Jurkat, Clone E6-1 (cell line): ENCODE measurements at regions not wholly inside any gene's neighbourhood (a gene's known extent, or its start where the extent isn't known, plus 50 kb on each side); places are given as distances from the start of the nearest gene placed in this dataset.

Source experiments
- DNase-seq: peaks from one replicate; pipeline ENCODE4 v3.0.0-alpha.2; 2011; ENCODE audit warnings: low read depth, low spot score
- H3K4me3 ChIP-seq: 2 replicates; pipeline ENCODE4 v1.5.1; 2011; ENCODE audit warnings: mild to moderate bottlenecking, low read length, control low read depth, moderate library complexity

DNA sequence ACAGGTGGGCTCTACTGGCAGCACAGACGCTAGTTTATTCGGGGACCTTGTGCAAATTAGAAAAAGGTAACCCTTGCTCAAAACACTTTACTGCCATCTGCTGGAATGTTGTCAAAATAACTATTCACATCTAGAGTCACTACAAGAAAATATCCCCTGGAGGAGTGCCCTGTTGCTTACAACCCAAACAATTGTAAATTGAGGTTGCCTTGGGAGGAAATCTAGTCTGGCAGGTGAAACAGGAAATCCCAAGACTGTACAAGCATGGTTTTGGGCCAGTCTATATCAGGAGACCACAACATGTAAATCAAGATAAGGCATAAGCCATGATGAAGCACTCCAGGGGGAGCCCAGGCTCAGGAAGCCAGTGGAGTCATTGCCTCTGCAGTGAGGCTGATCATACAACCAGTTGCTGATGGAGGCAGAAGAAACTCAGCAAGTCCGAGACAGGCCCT, 136.8 kb upstream of the ACP3 start:
- DNase-seq = peak; percentile 57

DNA sequence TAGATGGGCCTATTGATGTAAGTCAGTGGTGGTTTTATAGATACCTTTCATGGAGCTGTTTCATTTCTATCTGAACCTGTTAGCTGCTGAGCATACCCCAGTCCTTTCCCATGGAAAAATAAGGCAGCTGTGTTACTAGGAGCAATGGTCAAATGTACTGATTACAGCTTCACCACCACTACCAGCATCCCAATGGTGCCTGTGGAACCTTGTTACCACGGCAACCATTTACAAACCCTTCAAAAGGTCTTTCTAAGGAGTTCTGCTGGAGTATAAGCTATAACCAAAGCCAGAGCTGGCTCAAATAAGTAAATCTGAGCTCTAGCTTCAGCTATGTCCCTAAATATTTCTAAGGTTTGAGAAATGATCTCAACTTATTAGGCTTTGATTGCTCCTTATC, 133.4 kb upstream of the ACP3 start:
- H3K4me3 ChIP-seq = no peak overlapping the region
- DNase-seq = no peak

More for the DNA sequence above, 136.8 kb upstream of the ACP3 start:
- no peak overlapping the region for H3K4me3 ChIP-seq

DNA sequence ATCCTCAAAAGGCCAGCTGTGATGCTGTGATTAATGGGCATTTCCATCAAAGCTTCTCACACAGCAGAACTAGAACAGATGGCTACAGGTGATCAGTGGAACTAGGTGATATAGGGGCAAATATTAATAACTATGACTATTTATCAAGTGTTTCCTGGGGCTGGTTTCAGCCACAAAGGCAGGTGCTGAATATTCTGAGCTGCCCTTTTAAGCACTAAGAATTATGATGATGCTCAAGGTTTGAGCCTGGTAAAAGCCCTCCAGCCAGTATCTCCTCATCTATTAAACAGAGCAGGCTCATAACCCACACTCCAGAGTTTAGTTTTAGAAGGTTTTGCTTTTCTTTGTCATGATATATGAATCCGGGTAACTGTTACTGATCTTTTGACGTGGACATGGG, 129.5 kb upstream of the ACP3 start:
- no peak for DNase-seq
- H3K4me3 ChIP-seq = no peak overlapping the region

DNA sequence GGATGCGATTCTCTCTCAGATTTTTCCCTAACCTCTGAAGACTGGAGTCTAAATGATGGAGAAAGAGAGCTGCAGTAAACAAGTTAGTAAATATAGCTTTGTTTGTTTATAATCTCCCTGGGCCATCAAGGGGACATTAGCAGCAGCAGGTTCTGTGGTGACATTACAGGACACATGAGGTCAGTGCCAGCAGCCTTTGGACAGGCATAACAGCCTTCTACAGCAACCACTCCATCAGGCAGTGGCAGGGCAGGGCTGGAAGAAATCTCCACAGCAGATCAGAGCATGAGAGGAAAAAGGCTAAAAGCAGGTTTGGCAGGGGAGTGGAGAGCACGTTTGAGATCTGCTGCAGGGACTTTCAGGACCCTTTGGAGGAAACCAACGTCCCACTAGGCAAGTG, 127.6 kb upstream of the ACP3 start:
- H3K4me3 ChIP-seq = no peak overlapping the region
- DNase-seq = no peak

DNA sequence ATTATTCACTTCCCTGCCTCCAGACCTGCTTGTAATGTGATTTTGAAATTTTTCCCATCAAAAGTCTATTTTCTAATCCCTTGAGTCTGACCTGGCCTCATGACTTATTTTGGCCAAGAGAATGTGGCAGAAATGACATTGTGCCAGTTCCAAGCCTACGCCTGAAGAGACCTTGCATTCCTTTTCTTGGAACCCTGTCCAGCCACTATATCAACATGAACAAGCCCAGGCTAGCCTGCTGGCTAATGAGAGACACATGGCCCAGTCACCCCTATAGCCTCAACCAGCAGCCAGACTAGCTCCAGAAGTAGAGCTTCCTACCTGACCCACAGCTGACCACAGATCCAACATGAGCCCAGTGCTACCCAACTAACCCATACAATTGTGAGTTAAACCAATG, 121.1 kb upstream of the ACP3 start:
- DNase-seq = no peak
- no peak overlapping the region for H3K4me3 ChIP-seq

DNA sequence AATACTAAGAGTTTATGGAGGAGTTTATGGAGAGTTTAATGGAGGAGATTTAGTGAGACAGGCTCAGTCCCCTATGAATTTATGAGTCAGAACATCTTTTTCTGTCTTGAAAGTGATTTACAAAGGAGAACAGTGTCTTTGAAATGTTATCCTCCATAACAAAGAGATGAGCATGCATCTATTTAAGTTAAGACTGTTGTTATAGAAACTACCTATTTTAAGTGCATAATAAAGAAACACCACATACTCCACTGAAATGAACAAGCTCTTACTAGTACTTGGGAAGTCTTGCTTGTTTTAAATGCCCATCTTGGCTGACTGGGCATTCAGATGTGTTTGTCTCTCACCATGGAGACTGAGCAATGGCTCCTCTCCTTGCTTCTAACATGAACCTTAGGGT, 118.7 kb upstream of the ACP3 start:
- H3K4me3 ChIP-seq = no peak overlapping the region
- no peak for DNase-seq

DNA sequence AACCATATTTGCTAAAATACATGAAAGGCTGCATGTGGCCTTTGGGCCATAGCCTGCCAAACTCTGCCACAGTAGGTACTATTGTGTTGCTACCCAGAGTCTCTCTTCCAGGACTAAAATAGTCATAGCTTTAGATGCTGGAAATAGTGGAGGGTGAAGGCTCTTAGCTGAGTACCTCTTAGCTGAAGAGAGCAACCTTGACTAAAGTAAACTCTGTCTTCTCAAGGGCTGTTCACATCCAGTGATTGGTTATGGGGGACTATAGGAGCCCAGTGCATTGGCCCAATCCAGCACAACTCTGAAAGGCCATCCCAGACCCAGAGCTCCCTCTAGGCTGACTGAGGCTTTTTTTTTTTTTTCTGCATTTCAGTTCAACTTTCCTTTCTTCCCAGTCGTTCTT, 117.8 kb upstream of the ACP3 start:
- no peak for DNase-seq
- H3K4me3 ChIP-seq = no peak overlapping the region

DNA sequence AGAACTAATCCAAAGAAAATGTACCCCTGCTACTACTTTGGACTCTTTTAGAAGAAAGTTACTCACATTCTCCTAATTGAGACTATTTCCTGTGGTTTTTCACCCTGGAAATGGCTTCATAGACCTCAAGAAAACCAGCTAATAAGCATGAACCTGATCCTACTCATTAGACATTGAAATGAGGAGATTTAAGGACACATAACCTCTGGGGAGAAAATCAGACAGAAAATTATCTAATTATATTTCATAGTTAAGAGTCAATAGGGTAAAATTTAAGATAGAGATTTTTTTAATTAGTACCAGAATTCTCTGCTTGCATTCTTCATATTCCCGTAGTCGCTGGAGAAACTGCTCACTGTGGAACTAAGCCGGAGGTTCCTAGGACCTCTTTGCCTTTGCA, 114.6 kb upstream of the ACP3 start:
- DNase-seq = no peak

DNA sequence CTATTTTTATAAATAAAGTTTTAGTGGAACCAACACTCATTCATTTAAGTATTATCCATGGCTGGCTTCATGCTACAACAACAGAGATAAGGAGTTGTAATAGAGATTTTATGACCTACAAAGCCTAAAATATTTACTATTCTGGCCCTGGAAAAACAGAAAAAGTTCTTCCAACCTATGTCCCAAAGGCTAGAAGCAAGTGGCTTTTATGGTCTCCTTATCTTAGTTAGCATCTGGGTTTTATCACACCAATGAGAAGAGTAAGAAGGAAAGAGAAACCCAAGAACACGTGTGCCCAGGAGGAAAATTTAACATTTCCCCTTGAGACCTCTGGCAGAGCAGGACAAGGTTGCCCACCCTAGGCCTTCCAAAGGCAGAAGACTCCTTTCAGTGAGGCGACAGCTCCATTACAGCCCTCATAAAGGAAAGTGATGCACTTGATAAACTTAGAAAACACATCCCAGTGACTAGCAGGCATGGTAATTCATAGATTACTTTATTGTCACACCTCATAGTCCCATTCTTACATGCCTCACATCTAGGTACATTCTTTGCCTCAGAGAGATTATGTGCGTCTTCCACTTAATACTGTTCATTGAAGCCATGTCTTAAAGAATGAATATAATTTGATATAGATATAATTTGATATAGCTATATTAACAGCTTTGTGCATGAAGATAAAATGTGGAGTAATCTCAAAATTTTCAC, 113.2 kb upstream of the ACP3 start:
- no peak for DNase-seq
- no peak overlapping the region for H3K4me3 ChIP-seq

More for the DNA sequence above, 114.6 kb upstream of the ACP3 start:
- H3K4me3 ChIP-seq = no peak overlapping the region

DNA sequence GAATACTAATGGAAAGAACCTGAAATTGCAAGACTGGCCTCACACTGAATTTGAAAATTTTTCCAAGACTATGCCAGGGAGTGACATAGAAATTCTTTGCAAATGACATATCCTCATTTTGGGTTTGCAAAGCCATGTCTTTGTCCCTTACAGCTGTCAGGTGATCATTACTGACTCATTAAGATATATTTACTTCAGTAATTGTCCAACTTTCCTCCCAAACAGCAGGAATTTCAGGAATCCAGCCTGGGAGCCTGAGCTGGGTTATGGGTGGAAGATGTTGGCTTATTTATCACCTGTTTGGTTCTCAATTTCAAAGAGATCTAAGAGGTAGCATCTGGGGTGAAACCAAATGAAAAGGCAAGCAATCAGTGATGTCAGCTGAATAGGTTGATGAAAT, 111.6 kb upstream of the ACP3 start:
- DNase-seq = no peak

DNA sequence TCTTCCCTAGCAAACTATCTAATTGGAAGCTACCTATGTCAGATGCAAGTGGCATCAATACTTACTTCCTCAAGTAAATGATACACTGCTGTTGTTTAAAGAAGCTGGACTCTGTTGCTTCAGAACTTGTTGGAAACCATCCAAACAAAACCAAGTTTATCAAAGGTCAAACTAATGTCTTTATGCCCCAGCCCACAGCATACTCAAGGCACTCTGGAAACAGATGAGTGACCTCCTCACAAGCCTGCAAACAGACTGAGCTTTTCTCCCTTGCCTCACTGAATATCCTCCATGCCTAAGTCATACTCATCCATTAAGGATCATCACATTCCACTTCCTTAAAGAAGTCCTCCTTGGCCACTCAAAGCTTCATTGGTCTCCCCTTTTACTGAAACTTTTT, 107.4 kb upstream of the ACP3 start:
- H3K4me3 ChIP-seq = no peak overlapping the region
- no peak for DNase-seq

More for the DNA sequence above, 111.6 kb upstream of the ACP3 start:
- no peak overlapping the region for H3K4me3 ChIP-seq

DNA sequence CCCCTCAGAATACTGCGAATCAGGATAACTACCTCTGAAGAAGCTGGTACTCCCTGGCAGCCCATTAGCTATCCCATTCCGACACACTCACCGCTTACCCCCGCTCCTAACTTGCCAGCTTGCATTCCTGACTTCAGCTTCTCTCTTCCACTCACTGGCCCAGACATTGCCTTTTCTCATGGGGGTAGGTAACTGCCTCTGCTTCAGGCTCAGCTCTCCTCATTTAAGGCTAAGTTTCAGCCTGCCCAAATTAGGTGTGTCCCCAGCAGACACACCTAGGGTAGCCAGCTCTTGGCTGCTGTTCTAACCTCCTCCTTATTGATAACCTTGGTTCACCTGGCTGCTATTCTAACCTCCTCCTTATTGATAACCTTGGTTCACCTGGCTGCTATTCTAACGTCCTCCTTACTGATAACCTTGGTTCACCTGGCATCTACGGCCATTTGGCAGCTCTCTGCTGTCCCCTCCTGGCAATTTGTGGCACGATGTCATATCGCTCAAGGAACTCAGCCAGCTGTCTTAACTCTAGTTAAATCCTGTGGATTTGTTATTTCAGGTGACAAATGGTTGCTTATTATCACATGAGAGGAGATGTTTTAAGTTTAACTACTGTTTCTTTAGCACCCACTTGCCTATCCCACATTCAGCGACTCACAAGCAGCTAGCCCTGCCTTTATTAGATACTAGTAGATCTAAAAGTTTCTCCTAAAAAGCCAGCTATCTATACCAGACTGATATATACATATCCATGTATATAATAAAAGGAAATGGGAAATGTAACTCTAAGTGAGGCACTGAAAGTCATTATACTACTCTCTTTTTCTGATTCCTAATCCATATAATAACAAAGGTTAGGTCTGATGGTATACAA, 106.5 kb upstream of the ACP3 start:
- no peak for DNase-seq
- H3K4me3 ChIP-seq = no peak overlapping the region

DNA sequence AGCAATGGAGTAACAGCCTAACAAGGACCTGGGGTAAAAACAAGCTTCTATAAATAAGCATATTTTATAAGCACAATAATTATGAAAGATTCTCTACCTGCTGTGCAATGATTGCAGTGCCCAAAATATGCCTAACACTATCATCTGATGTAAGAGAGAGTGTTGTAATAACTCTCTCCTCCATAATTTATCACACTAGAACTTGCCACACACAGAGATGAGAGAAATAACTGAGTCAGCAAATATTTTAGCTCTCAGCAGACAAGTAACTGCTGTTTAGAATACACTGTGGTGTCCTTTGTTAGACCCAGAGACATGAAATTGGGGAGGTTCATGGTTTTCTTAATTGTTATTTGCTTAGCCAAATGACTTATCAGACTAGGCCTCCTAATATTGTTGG, 105.3 kb upstream of the ACP3 start:
- no peak overlapping the region for H3K4me3 ChIP-seq
- DNase-seq = no peak

DNA sequence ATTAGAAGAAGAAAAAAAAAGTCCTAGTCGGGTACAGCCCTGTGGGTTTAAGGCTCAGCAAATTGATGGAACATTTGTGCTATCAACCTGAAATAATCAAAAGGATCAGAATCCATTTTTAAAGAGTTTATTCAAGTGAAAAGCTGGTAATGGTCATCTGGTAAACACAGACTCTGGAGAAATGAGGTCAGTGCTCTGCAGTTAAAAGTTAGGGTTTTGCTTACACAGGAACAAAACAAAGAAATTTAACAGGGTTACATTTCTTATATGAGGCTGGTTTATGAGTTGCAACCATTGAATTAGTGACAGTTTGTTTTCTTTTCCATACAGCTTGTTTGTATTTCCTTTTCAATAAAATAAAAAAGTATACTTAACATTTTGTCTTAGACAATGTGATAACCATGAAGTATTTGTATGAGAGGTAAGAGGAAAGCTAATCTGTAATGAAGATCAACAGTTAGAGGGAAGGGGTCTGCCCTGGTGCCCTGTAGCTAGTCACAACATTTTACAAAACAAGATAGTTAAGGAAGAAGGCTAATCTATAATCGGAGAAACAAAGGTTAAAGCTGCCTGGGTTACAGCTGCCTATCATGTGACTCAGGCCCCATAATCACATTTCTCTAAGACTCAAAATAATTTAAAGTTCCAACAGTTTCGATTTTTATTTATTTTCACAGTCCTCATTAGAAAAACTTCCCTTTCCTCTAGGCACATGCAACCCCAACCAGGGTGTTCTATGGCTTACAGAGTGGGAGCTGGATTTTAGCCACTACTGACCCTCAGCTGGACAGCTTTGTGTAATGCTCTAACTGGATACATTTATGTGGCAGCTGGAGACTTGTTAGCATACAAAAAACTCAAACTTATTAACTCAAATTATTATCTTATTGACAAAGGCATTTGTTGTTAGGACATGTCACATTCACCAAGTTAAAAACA, 98.1 kb upstream of the ACP3 start:
- DNase-seq = no peak
- no peak overlapping the region for H3K4me3 ChIP-seq

DNA sequence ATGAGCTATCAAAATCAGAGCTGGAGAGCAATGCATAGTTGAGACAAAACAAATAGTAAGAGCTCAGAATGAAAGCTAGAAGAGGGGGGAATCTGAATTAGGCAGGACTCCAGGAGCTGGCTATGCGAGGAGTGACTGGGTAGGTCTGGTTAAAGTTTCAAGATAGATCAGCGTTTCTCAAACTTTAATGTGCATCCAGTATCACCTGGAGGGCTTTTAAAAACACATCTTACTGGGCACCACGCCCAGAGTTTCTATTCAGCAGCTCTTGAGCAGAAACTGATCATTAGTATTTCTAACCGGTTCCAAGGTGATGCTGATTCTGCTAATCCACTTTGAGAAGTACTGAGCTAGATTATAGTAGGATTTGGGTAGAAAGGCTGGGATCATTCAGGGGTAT, 96.2 kb upstream of the ACP3 start:
- H3K4me3 ChIP-seq = no peak overlapping the region
- no peak for DNase-seq

DNA sequence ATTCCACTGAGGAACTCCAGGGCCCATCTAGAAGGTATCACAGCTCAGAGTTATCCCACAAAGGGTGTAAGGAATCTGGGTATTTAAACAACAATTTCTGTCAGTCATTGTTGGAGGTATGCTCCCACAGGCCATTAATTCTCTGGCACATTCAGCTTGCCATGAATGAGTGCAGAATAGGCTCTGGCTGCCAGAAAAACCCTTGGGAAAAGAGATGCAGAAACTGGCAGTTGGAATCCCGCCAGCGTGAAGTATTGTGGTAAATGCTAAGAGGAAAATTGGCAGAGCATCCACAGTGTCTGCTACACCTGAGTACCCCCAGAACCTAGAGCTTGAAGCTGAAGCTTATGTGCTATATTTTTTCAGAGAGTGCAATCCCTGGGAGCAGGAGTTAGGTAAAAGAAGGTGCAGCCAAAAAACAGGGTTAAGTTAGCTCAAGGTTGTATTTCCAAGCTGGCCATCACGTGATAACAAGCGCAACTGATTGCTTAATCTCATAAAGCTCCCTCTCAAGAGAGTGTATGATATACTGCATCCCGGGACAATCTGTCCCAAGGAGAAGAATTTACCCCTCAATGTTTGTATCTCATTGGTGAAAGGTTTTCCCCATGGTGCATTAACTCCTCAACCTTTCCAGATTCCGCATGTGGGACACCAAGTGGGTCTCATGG, 94.2 kb upstream of the ACP3 start:
- no peak overlapping the region for H3K4me3 ChIP-seq
- DNase-seq = no peak

DNA sequence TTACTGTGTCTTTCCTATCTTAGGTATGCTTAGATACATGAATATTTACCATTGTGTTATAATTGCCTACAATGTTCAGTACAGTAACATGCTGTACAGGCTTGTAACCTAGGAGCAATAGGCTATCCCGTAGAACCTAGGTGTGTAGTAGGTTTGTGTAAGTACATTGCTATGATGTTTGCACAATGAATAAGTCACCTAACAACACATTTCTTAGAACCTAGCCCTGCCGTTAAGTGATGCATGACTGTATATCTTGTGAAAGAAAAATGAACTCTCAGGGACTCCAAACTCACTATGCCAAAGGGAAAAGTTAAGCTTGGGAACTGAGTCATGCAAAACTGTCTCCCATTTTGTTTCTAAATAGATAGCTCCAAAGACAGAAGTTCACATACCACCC, 91.5 kb upstream of the ACP3 start:
- DNase-seq = no peak
- no peak overlapping the region for H3K4me3 ChIP-seq

DNA sequence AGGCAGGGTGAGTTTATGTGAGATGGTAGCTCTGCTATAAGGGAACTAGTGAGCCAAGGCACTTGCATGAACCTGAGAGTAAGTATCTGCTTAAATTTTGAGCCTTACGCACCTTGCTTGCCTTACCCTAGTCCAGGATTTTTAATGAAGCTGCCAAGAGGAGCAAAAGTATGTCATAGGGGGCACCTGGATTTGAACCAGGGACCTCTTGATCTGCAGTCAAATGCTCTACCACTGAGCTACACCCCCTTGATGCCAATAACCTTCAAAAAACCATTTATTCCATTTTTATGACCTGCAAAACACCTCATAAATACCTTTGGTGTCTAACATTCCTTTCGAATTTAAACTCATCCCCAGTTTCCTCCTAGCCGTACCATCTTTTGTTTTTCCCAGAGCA, 88.3 kb upstream of the ACP3 start:
- DNase-seq = no peak
- H3K4me3 ChIP-seq = no peak overlapping the region

DNA sequence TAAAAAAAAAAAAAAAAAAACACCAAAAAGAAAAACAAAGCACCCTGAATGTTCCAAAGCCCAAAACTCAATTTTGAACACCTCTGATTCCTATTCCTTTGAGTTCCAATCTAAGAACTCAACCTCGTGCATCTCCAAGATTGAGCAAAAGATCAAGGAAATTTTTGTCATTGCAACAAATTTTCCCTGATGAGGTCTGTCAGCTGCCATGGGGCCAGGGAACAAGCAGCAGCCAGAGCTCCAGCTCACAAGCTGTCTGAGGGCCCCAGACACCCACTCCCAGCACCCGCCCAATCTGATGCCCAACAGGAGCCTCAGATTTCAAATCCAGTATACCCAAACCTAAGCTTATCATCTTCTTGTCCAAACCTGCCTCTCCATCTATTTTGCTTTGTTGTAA, 87.6 kb upstream of the ACP3 start:
- H3K4me3 ChIP-seq = no peak overlapping the region
- DNase-seq = no peak
